HG03025 (cell line): ENCODE measurements at regions not wholly inside any gene's neighbourhood (a gene's known extent, or its start where the extent isn't known, plus 50 kb on each side); places are given as distances from the start of the nearest gene placed in this dataset.
"Not testable (repeated sequence)": the region's sequence is repeated elsewhere in the genome, so short reads cannot be mapped to it uniquely, and the experiment has no call there.

Experiments
- ATAC-seq: cut with Tn5 transposase; IDR thresholded peaks from one replicate; pipeline ENCODE4 v1.9.1; 2021; ENCODE audit warnings: mild to moderate bottlenecking, moderate library complexity; ENCODE audit not compliant: unreplicated experiment, low FRiP score

- ATAC-seq = no peak
These were observed 1420.4 kb downstream of the RAPGEF2 start for GRCh38 chr4:160523231-160523630.

- ATAC-seq = no peak
These were observed 1434.8 kb downstream of the RAPGEF2 start for GRCh38 chr4:160537681-160538080.

GRCh38 chr4:160546201-160546600, 1443.3 kb downstream of the RAPGEF2 start:
- ATAC-seq = no peak

GRCh38 chr4:160549951-160550519, 1447.2 kb downstream of the RAPGEF2 start:
- ATAC-seq = not testable (repeated sequence)

- ATAC-seq = no peak
These were observed 1459.8 kb downstream of the RAPGEF2 start for GRCh38 chr4:160562661-160563060.

GRCh38 chr4:160563552-160564282, 1460.8 kb downstream of the RAPGEF2 start:
- ATAC-seq = no peak

- ATAC-seq = no peak
These were observed 1464.8 kb downstream of the RAPGEF2 start for GRCh38 chr4:160567634-160568033.

GRCh38 chr4:160570271-160570670, 1467.4 kb downstream of the RAPGEF2 start:
- ATAC-seq = no peak

- not testable (repeated sequence) for ATAC-seq
These were observed 1471.4 kb downstream of the RAPGEF2 start for GRCh38 chr4:160574272-160574671.

GRCh38 chr4:160580581-160580980, 1477.7 kb downstream of the RAPGEF2 start:
- no peak for ATAC-seq

GRCh38 chr4:160592258-160592657, 1489.4 kb downstream of the RAPGEF2 start:
- no peak for ATAC-seq

- ATAC-seq = no peak
These were observed 1492.8 kb downstream of the RAPGEF2 start for GRCh38 chr4:160595646-160596045.

- ATAC-seq = no peak
These were observed 1501.7 kb downstream of the RAPGEF2 start for GRCh38 chr4:160604541-160604940.

- ATAC-seq = no peak
These were observed 1508.3 kb downstream of the RAPGEF2 start for GRCh38 chr4:160611181-160611580.

GRCh38 chr4:160631044-160631443, 1528.2 kb downstream of the RAPGEF2 start:
- no peak for ATAC-seq

- ATAC-seq = no peak
These were observed 1511.0 kb downstream of the FSTL5 start for GRCh38 chr4:160652790-160653189.

- ATAC-seq = no peak
These were observed 1488.2 kb downstream of the FSTL5 start for GRCh38 chr4:160675550-160675949.

GRCh38 chr4:160685729-160686128, 1478.1 kb downstream of the FSTL5 start:
- no peak for ATAC-seq

GRCh38 chr4:160701671-160702070, 1462.1 kb downstream of the FSTL5 start:
- no peak for ATAC-seq

- no peak for ATAC-seq
These were observed 1454.8 kb downstream of the FSTL5 start for GRCh38 chr4:160709026-160709425.

GRCh38 chr4:160709546-160709945, 1454.3 kb downstream of the FSTL5 start:
- no peak for ATAC-seq

GRCh38 chr4:160716551-160716950, 1447.2 kb downstream of the FSTL5 start:
- ATAC-seq = no peak
